ENCODE measurements at regions not wholly inside any gene's neighbourhood (a gene's known extent, or its start where the extent isn't known, plus 50 kb on each side); places are given as distances from the start of the nearest gene placed in this dataset.

DNA sequence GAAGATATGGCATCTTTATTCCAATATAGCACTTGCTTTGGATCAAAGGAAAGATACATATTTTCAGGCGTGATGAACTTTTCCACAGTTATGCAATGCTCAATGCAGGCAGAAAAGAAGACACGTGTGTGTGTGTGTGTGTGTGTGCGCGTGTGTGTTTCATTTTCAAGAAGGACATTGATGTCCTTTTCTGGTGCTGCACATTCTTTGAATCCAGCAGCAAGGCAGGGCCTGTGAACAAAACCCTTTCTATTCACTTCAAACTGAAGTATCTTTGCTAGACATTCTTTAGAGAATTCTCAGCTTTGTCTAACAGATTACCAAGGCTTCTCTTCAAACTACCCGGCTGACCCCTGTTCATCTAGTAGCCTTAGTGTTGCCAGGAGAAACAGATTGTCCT is 124.6 kb downstream of the CD47 start:
- Histone ChIP-seq H3K9ac (ENCODE audit: low read length) (no peak overlapping the region), H3K79me2 (replicated peaks; ENCODE audit: insufficient read depth, low read length) (no peaks in the 10 kb centered on the region), H3K4me3 (ENCODE audit: low read length) (no peak overlapping the region), H3K4me2 (ENCODE audit: low read length) (no peak overlapping the region), H3K27me3 (ENCODE audit: insufficient read depth, low read depth, low read length) (no peaks in the 10 kb centered on the region), H3F3A (ENCODE audit: insufficient read depth, low read length, poor library complexity, severe bottlenecking) (no peaks in the 10 kb centered on the region), H3K9me3 (ENCODE audit: low read length) (no peaks in the 10 kb centered on the region), H3K36me3 (ENCODE audit: insufficient read depth, low read length) (no peaks in the 10 kb centered on the region), H2AFZ (ENCODE audit: low read depth, low read length) (no peak overlapping the region), H4K20me1 (ENCODE audit: insufficient read depth) (no peaks in the 10 kb centered on the region), H3K9me2 (ENCODE audit: insufficient read depth, low read length) (no peaks in the 10 kb centered on the region), H3K27ac (ENCODE audit: low read length) (no peak overlapping the region)
- TF ChIP-seq RAD21 (conservative IDR thresholded peaks at IDR 0.05) (no peak), EZH2 (IDR thresholded peaks at IDR 0.05; ENCODE audit: borderline replicate concordance, insufficient read depth, low read length, poor library complexity, severe bottlenecking) (no peak), MXI1 (conservative IDR thresholded peaks at IDR 0.05; ENCODE audit: poor library complexity, severe bottlenecking) (no peak), EP300 (conservative IDR thresholded peaks at IDR 0.05; ENCODE audit: poor library complexity, severe bottlenecking) (no peak), POLR2AphosphoS5 (IDR thresholded peaks at IDR 0.05) (no peak), TAF1 (IDR thresholded peaks at IDR 0.05; ENCODE audit: low read depth) (no peak), SMC3 (conservative IDR thresholded peaks at IDR 0.05; ENCODE audit: poor library complexity) (no peak)
- TF ChIP-seq, protein P1, sequence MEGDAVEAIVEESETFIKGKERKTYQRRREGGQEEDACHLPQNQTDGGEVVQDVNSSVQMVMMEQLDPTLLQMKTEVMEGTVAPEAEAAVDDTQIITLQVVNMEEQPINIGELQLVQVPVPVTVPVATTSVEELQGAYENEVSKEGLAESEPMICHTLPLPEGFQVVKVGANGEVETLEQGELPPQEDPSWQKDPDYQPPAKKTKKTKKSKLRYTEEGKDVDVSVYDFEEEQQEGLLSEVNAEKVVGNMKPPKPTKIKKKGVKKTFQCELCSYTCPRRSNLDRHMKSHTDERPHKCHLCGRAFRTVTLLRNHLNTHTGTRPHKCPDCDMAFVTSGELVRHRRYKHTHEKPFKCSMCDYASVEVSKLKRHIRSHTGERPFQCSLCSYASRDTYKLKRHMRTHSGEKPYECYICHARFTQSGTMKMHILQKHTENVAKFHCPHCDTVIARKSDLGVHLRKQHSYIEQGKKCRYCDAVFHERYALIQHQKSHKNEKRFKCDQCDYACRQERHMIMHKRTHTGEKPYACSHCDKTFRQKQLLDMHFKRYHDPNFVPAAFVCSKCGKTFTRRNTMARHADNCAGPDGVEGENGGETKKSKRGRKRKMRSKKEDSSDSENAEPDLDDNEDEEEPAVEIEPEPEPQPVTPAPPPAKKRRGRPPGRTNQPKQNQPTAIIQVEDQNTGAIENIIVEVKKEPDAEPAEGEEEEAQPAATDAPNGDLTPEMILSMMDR (IDR thresholded peaks at IDR 0.05; ENCODE audit: poor library complexity, severe bottlenecking) = no peak
- TF ChIP-seq, protein P2, sequence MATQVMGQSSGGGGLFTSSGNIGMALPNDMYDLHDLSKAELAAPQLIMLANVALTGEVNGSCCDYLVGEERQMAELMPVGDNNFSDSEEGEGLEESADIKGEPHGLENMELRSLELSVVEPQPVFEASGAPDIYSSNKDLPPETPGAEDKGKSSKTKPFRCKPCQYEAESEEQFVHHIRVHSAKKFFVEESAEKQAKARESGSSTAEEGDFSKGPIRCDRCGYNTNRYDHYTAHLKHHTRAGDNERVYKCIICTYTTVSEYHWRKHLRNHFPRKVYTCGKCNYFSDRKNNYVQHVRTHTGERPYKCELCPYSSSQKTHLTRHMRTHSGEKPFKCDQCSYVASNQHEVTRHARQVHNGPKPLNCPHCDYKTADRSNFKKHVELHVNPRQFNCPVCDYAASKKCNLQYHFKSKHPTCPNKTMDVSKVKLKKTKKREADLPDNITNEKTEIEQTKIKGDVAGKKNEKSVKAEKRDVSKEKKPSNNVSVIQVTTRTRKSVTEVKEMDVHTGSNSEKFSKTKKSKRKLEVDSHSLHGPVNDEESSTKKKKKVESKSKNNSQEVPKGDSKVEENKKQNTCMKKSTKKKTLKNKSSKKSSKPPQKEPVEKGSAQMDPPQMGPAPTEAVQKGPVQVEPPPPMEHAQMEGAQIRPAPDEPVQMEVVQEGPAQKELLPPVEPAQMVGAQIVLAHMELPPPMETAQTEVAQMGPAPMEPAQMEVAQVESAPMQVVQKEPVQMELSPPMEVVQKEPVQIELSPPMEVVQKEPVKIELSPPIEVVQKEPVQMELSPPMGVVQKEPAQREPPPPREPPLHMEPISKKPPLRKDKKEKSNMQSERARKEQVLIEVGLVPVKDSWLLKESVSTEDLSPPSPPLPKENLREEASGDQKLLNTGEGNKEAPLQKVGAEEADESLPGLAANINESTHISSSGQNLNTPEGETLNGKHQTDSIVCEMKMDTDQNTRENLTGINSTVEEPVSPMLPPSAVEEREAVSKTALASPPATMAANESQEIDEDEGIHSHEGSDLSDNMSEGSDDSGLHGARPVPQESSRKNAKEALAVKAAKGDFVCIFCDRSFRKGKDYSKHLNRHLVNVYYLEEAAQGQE (IDR thresholded peaks at IDR 0.05; ENCODE audit: borderline replicate concordance) = no peak

- Histone ChIP-seq H3K9me2 (ENCODE audit: insufficient read depth, low read length) (no peaks in the 10 kb centered on the region), H3K9ac (ENCODE audit: low read length) (no peak overlapping the region), H3K4me2 (ENCODE audit: low read length) (no peak overlapping the region), H3K36me3 (ENCODE audit: insufficient read depth, low read length) (no peaks in the 10 kb centered on the region), H3K79me2 (replicated peaks; ENCODE audit: insufficient read depth, low read length) (no peaks in the 10 kb centered on the region), H3F3A (ENCODE audit: insufficient read depth, low read length, poor library complexity, severe bottlenecking) (no peaks in the 10 kb centered on the region), H3K27me3 (ENCODE audit: insufficient read depth, low read depth, low read length) (no peaks in the 10 kb centered on the region), H3K27ac (ENCODE audit: low read length) (no peak overlapping the region), H3K9me3 (ENCODE audit: low read length) (no peaks in the 10 kb centered on the region), H4K20me1 (ENCODE audit: insufficient read depth) (no peaks in the 10 kb centered on the region), H3K4me3 (ENCODE audit: low read length) (no peak overlapping the region), H2AFZ (ENCODE audit: low read depth, low read length) (no peak overlapping the region)
- no peak for TF ChIP-seq TAF1 (IDR thresholded peaks at IDR 0.05; ENCODE audit: low read depth)
- TF ChIP-seq, protein P2 (IDR thresholded peaks at IDR 0.05; ENCODE audit: borderline replicate concordance) = no peak
- TF ChIP-seq SMC3 (conservative IDR thresholded peaks at IDR 0.05; ENCODE audit: poor library complexity) = no peak
- TF ChIP-seq EP300 (conservative IDR thresholded peaks at IDR 0.05; ENCODE audit: poor library complexity, severe bottlenecking) = no peak
- TF ChIP-seq POLR2AphosphoS5 (IDR thresholded peaks at IDR 0.05) = no peak
Observed at GRCh38 chr3:107965136-107965655, 125.6 kb downstream of the CD47 start.
